HG03575 (cell line): ENCODE measurements at regions not wholly inside any gene's neighbourhood (a gene's known extent, or its start where the extent isn't known, plus 50 kb on each side); places are given as distances from the start of the nearest gene placed in this dataset.
"Not testable (repeated sequence)": the region's sequence is repeated elsewhere in the genome, so short reads cannot be mapped to it uniquely, and the experiment has no call there.

Source experiments
- ATAC-seq: cut with Tn5 transposase; IDR thresholded peaks from one replicate; pipeline ENCODE4 v1.9.1; 2021; ENCODE audit not compliant: unreplicated experiment, insufficient number of reproducible peaks, low FRiP score; ENCODE audit errors: extremely low read depth

GRCh38 chr2:35785564-35785963 lies 570.0 kb upstream of the CRIM1 start:
- no peak for ATAC-seq

- no peak for ATAC-seq
Measured at GRCh38 chr2:35784777-35785176, 570.8 kb upstream of the CRIM1 start.

- no peak for ATAC-seq
Measured at GRCh38 chr2:35783723-35784122, 571.9 kb upstream of the CRIM1 start.

GRCh38 chr2:35741556-35741955 lies 614.0 kb upstream of the CRIM1 start:
- no peak for ATAC-seq

GRCh38 chr2:35731674-35732073 lies 623.9 kb upstream of the CRIM1 start:
- no peak for ATAC-seq

GRCh38 chr2:35714883-35715282 lies 640.7 kb upstream of the CRIM1 start:
- no peak for ATAC-seq

- ATAC-seq: no peak
Measured at GRCh38 chr2:35708411-35708923, 647.1 kb upstream of the CRIM1 start.

- no peak for ATAC-seq
Measured at GRCh38 chr2:35688309-35688708, 667.3 kb upstream of the CRIM1 start.

- ATAC-seq: no peak
Measured at GRCh38 chr2:35651688-35652323, 703.8 kb upstream of the CRIM1 start.

GRCh38 chr2:35614640-35615039 lies 740.9 kb upstream of the CRIM1 start:
- ATAC-seq: no peak

- ATAC-seq: no peak
Measured at GRCh38 chr2:35606394-35606793, 749.2 kb upstream of the CRIM1 start.

- ATAC-seq: no peak
Measured at GRCh38 chr2:35598310-35598709, 757.3 kb upstream of the CRIM1 start.

- ATAC-seq: no peak
Measured at GRCh38 chr2:35591886-35592285, 763.7 kb upstream of the CRIM1 start.

GRCh38 chr2:35585972-35586371 lies 769.6 kb upstream of the CRIM1 start:
- ATAC-seq: no peak

GRCh38 chr2:35582637-35583036 lies 772.9 kb upstream of the CRIM1 start:
- no peak for ATAC-seq

- ATAC-seq: no peak
Measured at GRCh38 chr2:35580956-35581355, 774.6 kb upstream of the CRIM1 start.

- ATAC-seq: not testable (repeated sequence)
Measured at GRCh38 chr2:35568574-35568973, 787.0 kb upstream of the CRIM1 start.

GRCh38 chr2:35562488-35562887 lies 793.1 kb upstream of the CRIM1 start:
- ATAC-seq: no peak

- no peak for ATAC-seq
Measured at GRCh38 chr2:35548171-35548570, 807.4 kb upstream of the CRIM1 start.

GRCh38 chr2:35545301-35545700 lies 810.3 kb upstream of the CRIM1 start:
- no peak for ATAC-seq

- ATAC-seq: no peak
Measured at GRCh38 chr2:35538796-35539195, 816.8 kb upstream of the CRIM1 start.
